GM18520 (cell line): ENCODE measurements at regions not wholly inside any gene's neighbourhood (a gene's known extent, or its start where the extent isn't known, plus 50 kb on each side); places are given as distances from the start of the nearest gene placed in this dataset.
"Not testable (repeated sequence)": the region's sequence is repeated elsewhere in the genome, so short reads cannot be mapped to it uniquely, and the experiment has no call there.

Experiments
- ATAC-seq: cut with Tn5 transposase; IDR thresholded peaks from one replicate; pipeline ENCODE4 v1.9.1; 2021; ENCODE audit not compliant: unreplicated experiment

DNA sequence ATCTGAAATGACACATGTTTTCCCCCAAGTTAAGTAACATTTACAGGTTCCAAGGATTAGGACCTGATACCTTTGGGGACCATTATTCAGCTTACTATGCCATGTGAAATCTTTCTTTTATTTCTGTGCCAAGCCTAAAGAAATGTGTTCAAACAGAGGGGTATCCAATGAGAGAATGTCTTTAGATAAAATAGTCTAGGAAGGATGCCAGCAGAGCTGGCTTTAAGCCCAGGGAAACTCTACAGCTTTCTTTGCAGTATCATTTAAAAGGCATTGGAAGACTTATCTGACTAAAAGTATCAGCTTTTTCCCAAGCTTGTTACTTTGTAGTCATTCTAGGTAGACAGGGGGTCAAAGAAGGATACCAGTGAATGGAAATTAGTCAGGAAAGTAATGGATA lies 860.4 kb downstream of the PLA2G4A start:
- ATAC-seq: no peak

DNA sequence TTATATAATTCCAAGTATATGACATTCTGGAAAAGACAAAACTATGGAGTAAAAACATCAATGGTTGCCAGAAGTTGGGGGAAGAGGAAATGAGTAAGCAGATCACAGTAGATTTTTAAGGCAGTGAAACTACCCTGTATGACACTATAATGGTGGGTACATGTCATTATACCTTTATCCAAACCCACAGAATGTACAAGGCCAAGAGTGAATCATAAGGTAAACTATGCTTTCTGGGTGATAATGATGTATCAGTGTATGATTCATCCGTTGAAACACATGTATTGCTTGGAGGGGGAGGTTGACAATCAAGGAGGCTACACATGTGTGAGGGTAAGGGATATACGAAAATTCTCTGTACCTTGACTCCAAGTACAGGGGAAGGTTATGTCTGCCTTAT lies 862.7 kb downstream of the PLA2G4A start:
- no peak for ATAC-seq

DNA sequence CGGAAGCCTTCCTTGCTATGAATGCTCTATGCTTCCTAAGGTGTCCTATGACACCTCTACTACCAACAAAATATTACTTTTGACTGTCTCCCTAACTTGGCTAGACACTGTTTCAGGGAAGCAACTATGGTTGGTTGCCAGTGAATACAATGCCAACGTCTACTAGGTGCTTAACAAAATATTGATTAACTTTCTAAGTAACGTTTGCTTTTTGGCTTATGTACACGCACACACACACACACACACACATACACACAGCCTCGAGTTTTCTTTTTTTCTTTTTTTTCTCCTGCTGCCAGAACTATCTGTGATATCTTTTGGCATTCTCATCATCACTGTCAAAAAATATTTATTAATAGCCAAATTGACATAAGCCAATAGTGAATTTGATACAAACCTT lies 864.0 kb downstream of the PLA2G4A start:
- no peak for ATAC-seq

DNA sequence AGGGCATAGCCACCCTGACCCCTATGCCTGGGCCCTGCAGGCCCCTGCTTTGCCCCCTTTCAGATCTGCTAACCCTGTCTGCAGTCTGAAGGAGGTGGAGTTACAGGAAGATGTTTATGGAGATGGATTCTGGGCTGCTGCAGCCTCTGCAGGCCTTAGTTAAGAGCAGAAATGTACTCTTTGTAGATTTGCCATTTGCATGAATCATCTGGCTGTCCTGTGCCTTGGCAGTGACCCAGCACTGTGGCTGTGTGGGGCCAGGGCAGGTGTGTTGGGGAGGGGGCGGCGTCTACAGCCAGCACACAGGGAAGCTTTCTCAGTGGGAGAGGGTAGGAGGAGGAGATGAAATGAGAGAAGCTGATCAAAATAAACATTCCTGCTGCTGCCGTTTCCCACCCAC lies 867.3 kb downstream of the PLA2G4A start:
- no peak for ATAC-seq

DNA sequence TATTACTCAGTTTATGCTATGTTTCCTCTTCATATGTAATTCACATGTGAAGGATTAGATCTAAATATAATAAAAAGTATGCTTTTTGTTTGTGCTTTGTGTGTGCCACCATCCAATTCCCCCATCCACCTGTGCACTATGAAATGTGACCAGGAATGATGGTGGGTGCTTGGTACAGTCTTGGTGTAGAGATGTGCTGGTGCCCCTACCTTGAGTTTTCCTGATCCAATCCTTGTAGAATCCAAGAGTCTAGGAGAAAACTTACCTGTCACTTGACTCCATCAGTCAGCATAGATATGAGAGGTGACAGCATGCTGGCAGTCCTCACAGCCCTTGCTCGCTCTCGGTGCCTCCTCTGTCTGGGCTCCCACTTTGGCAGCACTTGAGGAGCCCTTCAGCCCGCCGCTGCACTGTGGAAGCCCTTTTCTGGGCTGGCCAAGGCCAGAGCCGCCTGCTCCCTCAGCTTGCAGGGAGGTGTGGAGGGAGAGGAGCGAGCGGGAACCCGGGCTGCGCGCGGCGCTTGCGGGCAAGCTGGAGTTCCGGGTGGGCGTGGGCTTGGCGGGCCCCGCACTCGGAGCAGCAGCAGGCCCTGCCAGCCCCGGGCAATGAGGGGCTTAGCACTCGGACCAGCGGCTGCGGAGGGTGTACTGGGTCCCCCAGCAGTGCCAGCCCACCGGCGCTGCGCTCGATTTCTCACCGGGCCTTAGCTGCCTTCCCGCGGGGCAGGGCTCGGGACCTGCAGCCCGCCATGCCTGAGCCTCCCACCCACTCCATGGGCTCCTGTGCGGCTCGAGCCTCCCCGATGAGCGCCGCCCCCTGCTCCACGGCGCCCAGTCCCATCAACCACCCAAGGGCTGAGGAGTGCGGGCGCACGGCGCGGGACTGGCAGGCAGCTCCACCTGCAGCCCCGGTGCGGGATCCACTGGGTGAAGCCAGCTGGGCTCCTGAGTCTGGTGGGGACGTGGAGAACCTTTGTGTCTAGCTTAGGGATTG lies 874.7 kb downstream of the PLA2G4A start:
- ATAC-seq: not testable (repeated sequence)

DNA sequence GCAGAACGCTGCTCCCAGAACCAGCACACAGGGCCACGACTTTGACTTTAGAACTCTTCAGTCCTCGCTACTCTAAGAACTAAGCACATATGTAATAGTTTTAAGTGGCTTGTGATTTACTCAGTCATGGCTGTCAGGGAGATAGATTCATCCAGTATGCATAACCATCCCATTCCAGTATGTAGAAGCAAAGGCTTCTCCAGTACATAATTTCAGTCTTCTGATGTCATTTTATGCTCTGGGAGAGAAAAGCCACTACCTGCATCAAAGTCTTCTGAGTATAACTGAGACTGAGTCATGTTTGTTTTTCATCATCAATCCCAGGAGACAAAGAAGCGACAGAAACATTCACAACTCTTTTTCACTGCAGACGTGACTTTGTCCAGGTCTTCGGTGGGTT lies 885.7 kb downstream of the PLA2G4A start:
- no peak for ATAC-seq

DNA sequence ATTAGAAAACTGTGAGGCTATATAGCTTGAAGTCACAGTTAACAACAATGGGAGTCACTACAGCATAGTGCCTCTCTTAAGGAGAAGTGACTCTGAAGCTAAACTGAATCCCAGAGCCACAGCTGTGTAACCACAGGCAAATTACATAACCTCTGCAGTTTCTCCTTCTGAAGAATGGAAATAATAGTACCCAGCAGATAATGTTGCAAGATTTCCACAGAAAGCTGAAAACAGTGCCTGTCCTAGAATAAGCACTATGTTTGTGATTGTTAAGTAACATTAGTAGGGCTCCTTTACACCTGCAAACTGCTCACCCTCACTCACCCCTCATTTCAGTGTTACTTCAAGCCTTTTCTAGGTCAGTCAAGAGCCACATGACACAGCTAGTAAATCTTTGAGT lies 886.7 kb downstream of the PLA2G4A start:
- ATAC-seq: no peak

DNA sequence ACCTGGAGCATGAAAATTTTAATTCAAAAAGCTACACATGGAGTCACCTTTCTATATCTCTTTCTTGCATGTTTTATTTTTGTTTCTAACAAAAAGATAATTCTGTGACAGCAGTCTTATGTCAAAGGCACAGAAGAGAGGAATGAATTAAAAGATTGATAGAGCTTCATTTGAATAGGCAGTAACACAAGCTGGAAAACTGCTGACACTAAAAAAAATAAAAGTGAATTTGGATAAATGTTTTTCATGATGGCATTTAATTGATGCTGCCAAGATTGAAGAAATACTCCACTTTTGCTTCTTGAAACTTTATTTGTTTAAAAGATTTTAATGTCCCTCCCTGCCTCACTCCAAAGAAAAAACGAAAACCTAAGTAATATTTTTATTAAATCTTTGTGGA lies 887.4 kb downstream of the PLA2G4A start:
- ATAC-seq: no peak

DNA sequence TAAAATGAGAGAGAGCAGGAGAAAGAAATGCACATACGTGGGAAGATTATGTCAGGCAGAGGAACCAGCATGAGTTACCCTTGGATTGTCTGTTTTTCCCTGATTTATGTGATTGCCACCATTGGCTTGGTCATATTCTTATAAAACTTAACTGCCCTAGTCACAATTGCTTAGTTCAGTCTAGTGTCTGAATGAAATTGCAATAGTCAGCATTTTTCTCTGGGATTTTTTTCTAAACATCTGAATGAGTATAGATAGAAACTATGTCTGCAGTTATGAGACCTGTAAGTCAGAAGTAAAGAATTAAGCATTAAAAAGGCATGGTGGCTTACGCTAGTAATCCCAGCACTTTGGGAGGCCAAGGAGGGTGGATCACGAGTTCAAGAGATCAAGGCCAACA lies 889.8 kb downstream of the PLA2G4A start:
- ATAC-seq: no peak

DNA sequence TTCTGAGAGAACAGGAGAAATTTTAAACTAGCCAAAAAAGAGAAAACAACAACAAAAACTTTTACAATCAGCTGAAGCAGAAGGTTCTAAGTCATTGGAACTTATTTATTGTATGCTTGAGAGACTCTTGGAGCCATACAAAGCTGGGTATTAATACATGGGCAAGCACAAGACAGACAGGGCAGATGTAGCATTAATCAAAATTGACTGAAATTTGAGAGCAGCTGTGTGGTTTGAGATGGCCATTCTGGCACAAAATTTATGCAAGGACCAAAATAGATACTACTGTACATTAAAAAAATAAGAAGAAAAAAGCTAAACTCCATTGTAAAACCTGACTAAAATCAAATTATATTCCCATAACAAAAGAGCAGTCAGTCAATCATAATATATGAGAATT lies 892.5 kb downstream of the PLA2G4A start:
- ATAC-seq: no peak

DNA sequence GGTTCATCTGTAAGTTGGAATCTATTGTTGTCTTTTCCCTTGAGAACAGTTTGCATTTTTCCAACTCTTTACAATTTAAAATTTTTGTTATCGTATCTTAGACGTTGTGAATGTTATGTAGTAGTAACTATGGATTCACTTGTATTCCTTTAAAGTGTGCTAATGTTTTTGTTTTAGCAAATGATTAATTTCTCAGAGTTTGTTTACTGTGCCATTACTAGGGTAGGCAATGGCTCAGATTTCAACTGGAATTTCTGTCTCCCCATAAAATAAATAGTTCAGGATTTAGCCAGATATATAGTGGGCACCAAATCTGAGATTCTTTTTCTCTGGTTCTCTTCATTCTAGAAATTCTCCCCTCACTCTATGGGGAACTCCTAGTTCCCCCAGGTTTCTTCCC lies 896.5 kb downstream of the PLA2G4A start:
- ATAC-seq: no peak

DNA sequence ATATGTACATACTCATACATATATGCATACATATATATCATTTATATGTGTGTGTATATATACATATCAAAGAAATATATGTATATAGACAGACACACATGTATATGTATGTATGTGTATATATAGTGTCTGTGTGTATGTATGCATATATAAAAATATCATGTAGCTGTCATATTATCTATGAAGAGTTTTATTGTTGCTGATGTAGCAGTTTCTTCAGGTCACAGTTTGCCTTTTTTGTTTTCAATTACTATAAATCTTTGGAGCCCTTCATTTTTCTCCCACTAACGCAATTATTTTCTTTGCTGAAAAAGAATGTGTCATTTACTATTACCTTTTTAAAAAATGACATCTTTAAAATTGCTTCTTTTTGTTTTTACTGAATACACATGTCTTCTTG lies 904.5 kb downstream of the PLA2G4A start:
- no peak for ATAC-seq

DNA sequence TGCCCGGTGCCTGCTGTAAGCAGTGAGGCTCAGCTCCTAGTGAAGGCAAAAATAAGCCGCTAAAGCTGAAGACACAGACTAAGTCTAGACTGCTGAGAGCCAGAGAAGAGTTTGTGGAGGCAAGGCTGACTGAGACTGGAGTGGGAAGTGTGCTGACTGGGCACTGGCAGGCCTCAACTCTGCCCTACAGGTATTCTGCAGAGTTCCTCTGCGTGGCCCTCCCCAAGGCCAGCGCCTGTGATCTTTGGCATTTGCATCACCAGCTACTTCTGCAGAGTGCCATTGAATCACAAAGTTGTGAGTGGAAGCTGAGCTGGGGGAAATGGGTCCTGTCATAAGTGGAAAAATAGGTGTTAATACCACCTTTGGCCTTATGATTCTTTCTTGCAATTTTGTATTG lies 905.7 kb downstream of the PLA2G4A start:
- no peak for ATAC-seq

DNA sequence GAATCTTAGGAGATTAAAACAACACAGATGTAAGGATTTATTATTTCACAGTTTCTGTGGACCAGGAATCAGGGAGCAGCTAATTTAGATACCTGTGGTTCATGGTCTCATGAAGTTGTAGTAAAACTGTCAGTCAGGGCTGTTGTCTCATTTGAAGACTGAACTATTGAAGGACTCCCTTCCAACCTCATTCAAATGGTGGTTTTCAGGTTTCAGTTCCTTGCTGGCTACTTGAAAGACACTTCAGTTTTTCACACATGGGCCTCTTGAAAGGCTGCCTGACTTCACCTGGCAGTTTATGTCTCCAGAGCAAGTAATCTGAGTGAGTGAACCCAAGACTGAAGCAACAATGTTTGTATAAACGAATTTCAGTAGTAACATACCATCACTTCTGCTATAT lies 915.9 kb downstream of the PLA2G4A start:
- ATAC-seq: peak; percentile 97

DNA sequence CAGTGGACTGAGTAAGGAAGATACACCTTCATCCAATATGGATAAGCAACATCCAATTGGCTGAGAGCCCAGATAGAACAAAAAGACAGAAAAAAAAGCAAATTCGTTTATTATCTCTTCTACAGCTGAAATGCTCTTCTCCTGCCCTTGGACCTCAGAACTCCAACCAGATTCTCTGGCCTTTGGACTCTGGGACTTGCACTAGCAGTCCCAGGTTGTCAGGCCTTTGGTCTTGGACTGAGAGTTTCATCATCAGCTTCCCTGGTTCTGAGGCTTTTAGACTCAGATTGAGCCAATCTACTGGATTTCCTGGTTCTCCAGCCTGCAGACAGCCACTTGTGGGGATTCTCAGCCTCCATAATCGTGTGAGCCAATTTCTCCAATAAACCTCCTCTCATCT lies 926.8 kb downstream of the PLA2G4A start:
- no peak for ATAC-seq

DNA sequence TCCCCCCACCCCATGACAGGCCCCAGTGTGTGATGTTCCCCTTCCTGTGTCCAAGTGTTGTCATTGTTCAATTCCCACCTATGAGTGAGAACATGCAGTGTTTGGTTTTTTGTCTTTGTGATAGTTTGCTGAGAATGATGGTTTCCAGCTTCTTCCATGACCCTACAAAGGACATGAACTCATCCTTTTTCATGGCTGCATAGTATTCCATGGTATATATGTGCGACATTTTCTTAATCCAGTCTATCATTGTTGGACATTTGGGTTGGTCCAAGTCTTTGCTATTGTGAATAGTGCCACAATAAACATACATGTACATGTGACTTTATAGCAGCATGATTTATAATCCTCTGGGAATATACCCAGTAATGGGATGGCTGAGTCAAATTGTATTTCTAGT lies 927.9 kb downstream of the PLA2G4A start:
- not testable (repeated sequence) for ATAC-seq

DNA sequence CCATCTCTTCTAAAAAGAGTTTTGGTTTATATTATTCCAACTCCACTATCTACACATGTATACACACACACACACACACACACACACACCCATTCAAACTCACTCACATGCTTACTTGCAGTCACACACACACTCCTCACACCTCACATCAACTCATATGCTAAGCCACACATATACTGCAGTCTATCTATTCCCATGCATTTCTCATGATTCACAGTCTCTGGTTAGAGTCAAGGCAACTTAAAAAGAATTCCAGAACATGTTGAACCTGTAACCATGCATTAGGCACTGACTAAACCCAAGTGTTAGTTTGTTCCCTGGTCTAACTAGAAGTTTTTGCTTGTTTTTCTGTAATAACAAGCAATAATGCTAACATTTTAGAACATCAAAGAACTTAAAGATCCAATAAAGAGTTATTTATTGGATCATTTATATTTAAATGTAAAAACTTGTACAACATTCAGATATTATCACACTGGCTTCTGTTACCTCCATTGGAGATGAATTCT lies 931.1 kb downstream of the PLA2G4A start:
- ATAC-seq: no peak

DNA sequence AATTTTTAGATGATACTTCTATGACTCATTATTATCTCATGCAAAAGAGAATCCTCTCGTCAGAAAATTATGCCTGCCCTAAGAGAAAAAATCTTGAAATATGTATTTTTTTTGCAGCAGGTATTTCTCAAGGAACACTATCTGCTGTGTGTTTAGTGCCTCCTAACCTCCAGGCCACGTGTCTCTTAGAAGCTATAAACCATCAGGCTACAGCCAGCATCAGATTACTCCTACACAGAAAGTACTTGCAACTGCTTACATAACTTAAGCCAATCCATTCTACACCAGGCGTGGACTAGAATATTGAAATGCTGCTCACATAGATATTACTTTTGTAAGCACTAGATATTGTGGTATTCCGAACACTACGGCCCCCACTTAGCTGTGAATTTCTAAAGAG lies 933.4 kb downstream of the PLA2G4A start:
- no peak for ATAC-seq

DNA sequence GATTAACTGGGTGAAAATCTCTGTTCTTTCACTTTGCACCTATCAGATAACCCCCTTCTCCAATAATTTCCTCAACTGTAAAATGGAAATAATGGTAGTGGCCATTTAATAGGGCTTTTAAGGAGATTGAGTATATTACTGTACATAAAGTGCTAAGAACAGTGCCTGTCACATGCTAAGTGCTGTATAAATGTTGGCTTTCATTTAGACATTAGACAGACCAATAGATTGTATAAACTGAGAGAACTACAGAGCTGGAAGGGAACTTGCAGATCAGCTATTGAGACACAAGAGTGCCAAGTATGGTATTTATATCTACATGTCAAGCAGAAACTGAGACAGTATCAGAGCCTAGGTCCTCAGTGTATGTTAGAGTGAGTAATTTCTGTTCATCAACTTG lies 934.7 kb downstream of the PLA2G4A start:
- ATAC-seq: no peak

DNA sequence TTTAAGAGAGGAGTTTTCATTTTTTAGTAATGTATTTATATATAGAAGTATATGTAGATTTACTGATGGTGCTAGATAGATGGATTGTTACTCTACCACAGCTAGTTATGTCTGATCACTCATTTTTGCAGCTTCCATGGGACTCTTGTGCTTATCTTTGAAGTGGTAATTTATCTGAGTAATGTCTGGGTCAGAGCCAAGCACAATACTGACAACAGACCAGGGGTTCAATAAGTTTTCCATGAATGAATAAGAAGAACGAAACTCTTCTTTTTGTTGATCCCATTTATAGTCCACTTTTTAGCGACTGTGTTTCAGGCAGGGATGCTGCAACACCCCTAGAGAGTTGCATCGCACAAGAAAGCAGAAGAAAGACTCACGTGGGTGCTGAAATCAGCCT lies 935.2 kb downstream of the PLA2G4A start:
- ATAC-seq: no peak

DNA sequence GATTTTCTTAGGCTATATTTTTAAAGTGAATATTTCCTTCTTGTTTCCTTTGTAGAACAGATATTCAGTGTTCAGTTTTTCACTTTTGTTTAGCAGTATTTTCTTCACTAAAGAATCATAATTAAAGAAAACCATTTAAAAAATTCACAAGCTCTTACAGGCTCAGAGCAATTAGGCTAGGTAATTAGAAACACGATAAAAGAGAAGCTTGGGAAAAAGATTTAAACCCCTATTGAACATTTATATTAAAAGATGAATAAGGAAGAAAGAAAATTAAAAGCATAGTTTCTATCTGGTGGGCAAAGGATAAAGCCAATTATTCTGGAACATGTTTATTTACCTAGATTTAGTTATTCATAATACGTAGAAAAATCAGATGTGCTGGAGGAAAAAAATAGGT lies 942.6 kb downstream of the PLA2G4A start:
- no peak for ATAC-seq

DNA sequence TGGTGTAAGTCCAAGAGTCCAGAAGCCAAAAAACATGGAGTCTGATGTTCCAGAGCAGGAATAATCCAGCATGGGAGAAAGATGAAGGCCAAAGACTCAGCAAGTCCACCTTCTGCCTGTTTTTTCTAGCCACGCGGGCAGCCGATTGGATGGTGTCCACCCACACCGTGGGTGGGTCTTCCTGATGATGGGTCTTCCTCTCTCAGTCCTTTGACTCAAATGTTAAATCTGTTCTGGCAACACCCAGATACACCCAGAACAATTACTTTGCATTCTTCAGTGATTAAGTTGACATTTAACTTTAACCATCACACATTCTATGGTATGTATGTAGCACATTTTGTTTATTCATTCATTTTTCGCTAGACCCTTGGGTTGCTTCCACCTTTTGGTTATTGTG lies 944.4 kb downstream of the PLA2G4A start:
- no peak for ATAC-seq

DNA sequence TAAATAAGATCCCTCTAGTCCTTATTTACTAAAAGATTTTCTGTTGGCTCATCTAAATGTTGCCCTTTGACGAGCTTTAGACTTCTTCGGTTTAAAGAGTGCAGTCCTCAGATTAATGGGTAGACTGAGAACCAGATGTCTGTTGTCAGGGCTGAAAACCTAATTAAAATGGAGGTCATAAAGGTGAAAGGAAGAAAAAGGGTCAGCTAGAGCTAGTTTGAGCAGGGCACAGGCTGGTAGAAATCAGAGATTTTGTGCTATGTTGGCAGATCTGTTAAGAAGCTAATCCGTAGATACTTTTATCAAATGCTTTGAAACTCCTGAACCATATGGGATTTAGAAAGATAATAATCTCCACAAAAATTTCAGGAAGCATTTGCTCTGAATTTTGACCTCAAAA lies 959.0 kb downstream of the PLA2G4A start:
- no peak for ATAC-seq
